ENCODE measurements at regions not wholly inside any gene's neighbourhood (a gene's known extent, or its start where the extent isn't known, plus 50 kb on each side); places are given as distances from the start of the nearest gene placed in this dataset.

DNA sequence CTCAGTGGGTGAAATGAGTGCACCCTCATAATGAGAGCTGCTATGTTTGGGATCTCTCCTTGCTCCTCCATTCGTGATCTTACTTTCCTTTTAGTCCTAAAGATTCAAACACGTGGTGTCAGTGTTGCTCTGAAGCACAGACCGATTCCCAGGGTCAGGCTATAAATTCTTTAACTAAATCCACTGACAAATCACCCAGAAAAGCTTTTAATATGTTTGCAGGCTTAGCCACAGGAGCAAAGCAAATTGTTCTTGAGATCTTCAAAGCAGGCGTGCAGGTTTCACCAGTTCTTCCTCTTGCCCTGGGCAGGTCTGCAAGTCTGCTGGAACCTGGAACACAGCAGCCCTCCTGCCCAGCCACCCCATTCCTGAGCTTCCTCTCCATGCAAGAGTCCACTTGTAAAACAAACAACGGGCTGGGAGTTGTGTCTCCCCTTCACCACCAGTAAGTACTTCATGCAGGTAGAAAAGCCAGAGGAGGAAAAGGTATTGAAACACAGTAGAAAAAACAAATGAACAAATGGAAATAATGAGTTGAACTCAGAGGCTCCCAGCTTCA is 70.1 kb upstream of the ENPP6 start:
- intact Hi-C loops (cut with DNase I): no loop called here
- WGBS, 2 donors: 3 to 6% methylated on average over 5 of the region's 5 CpGs
- no peaks in the 10 kb centered on the region for H3K27me3 ChIP-seq
- H3K4me3 ChIP-seq: no peak overlapping the region
- no peaks in the 10 kb centered on the region for H3K36me3 ChIP-seq
- peak overlapping the region in 1 of 4 donors; percentile 52 for H3K27ac ChIP-seq
- H3K4me1 ChIP-seq: peaks cover 0 to 6% (median 0%) of the 10 kb centered on the region in 3 donors
- no peaks in the 10 kb centered on the region for H3K9me3 ChIP-seq
- peak in 1 of 6 donors; percentile 33 for DNase-seq
- FAIRE-seq: no peak
- peak; percentile 74 to 92 (median 86) for ATAC-seq
- peak in 1 of 4 donors; percentile 29 for TF ChIP-seq CTCF (IDR thresholded peaks at IDR 0.05)

DNA sequence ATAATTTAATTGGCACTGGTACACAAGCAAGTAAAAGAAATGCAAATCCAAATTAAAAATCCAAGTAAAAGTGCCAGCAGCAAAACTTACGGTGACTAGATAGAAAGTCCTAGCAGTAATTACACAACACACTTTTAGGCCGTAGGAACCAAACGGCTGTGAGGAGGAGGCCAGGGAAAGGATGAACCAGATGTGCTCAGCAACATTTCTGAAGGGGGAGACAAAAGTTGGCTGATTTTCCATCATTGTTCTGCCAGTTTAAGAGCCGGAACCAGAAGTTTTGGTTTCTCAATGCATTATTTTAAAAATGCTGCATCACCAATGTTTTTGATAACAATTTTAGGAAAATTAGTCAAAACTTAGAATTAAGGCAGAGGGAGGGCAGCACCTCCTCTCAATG is 68.7 kb upstream of the ENPP6 start:
- no peaks in the 10 kb centered on the region for H3K9me3 ChIP-seq
- intact Hi-C loops (cut with DNase I): no loop called here
- WGBS, 2 donors: 75 to 82% methylated on average over 4 of the region's 4 CpGs
- no peaks in the 10 kb centered on the region for H3K27me3 ChIP-seq
- TF ChIP-seq CTCF (IDR thresholded peaks at IDR 0.05): no peak
- no peak overlapping the region for H3K4me3 ChIP-seq
- FAIRE-seq (no peak), ATAC-seq (no peak), DNase-seq (no peak)
- H3K27ac ChIP-seq: no peak overlapping the region
- H3K36me3 ChIP-seq: no peaks in the 10 kb centered on the region
- peaks cover 0 to 6% (median 0%) of the 10 kb centered on the region in 3 donors for H3K4me1 ChIP-seq

DNA sequence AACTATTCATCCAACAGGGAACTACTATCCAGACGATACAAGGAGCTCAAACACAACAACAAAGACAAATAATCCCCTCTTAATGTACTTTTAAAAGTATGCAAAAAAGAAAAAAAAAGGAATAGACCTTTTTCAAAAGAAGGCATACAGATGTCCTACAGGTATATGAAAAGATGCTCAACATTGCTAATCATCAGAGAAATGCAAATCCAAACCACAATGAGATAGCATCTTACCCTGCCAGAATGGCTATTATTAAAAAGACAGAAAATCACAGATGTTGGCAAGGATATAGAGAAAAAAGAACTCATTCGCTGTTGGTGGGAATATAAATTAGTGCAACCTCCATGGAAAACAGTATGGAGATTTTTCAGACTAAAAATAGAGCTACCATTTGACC is 67.1 kb upstream of the ENPP6 start:
- ATAC-seq: no peak
- H3K4me3 ChIP-seq: no peak overlapping the region
- H3K4me1 ChIP-seq: peaks cover 0 to 6% (median 0%) of the 10 kb centered on the region in 3 donors
- intact Hi-C loops (cut with DNase I): no loop called here
- H3K9me3 ChIP-seq: no peaks in the 10 kb centered on the region
- H3K36me3 ChIP-seq: no peaks in the 10 kb centered on the region
- TF ChIP-seq CTCF (IDR thresholded peaks at IDR 0.05): no peak
- no peaks in the 10 kb centered on the region for H3K27me3 ChIP-seq
- 63 to 78% methylated on average over 2 of the region's 2 CpGs for WGBS, 2 donors
- no peak for FAIRE-seq
- DNase-seq: no peak
- H3K27ac ChIP-seq: no peak overlapping the region

DNA sequence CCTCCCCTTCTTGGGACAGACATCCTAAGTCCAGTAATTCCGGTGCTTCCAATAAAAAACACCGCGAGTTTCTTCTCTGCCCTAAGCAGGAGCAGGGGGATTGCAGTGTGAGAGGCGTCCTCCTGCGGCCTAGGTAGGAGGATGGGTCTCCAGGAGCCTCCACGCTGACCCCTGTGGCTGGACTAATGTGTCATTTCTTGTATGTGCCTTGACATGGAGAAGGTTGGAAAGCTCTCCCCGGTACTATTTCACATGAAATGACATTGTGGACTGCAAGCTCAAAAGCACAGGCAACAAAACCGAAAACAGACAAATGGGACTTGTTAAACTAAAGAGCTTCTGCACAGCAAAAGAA is 66.6 kb upstream of the ENPP6 start:
- no peaks in the 10 kb centered on the region for H3K9me3 ChIP-seq
- FAIRE-seq (no peak), ATAC-seq (no peak), DNase-seq (no peak)
- peaks cover 0 to 6% (median 0%) of the 10 kb centered on the region in 3 donors for H3K4me1 ChIP-seq
- no peaks in the 10 kb centered on the region for H3K36me3 ChIP-seq
- no peak overlapping the region for H3K4me3 ChIP-seq
- no peak overlapping the region for H3K27ac ChIP-seq
- TF ChIP-seq CTCF (IDR thresholded peaks at IDR 0.05): no peak
- H3K27me3 ChIP-seq: no peaks in the 10 kb centered on the region
- 83 to 92% methylated on average over 8 of the region's 8 CpGs for WGBS, 2 donors
- intact Hi-C loops (cut with DNase I): no loop called here

- no peak for ATAC-seq
- no peak overlapping the region for H3K4me3 ChIP-seq
Observed at GRCh38 chr4:184283659-184284335, 66.1 kb upstream of the ENPP6 start.

More at GRCh38 chr4:184283659-184284335, 66.1 kb upstream of the ENPP6 start:
- Histone ChIP-seq H3K9me3 (no peaks in the 10 kb centered on the region), H3K4me1 (peaks cover 0 to 6% (median 0%) of the 10 kb centered on the region in 3 donors), H3K27me3 (no peaks in the 10 kb centered on the region), H3K36me3 (no peaks in the 10 kb centered on the region), H3K27ac (no peak overlapping the region)
- 76 to 83% methylated on average over 28 of the region's 28 CpGs for whole genome bisulfite sequencing, 2 donors
- intact Hi-C loops (cut with DNase I): no loop called here
- no peak for TF ChIP-seq CTCF (IDR thresholded peaks at IDR 0.05)
- DNase-seq (peak in 1 of 6 donors; percentile 49), FAIRE-seq (no peak)

Data from pancreas (tissue), 10 donors.